GM23248 (cell line): ENCODE measurements at regions not wholly inside any gene's neighbourhood (a gene's known extent, or its start where the extent isn't known, plus 50 kb on each side); places are given as distances from the start of the nearest gene placed in this dataset.

Source experiments
- DNase-seq: peaks from one replicate; pipeline ENCODE4 v3.0.0-alpha.2; 2015
- H2AFZ ChIP-seq: fragments of 200-600 bp; sonication (generic); 2 replicates; pipeline ENCODE4 v1.6.1; 2016; ENCODE audit warnings: antibody characterized with exemption
- H3F3A ChIP-seq: fragments of 200-600 bp; sonication (generic); 2 replicates; pipeline ENCODE4 v1.6.1; 2016; ENCODE audit warnings: mild to moderate bottlenecking, antibody characterized with exemption, mixed run types; ENCODE audit not compliant: insufficient read depth
- H3K27ac ChIP-seq: fragments of 200-600 bp; sonication (generic); 2 replicates; pipeline ENCODE4 v1.5.1; 2016; ENCODE audit warnings: mild to moderate bottlenecking
- H3K27me3 ChIP-seq: fragments of 200-600 bp; sonication (generic); replicated peaks from 2 replicates; pipeline ENCODE4 v1.6.1; 2016; ENCODE audit warnings: mild to moderate bottlenecking; ENCODE audit not compliant: insufficient read depth
- H3K36me3 ChIP-seq: fragments of 200-600 bp; sonication (generic); 2 replicates; pipeline ENCODE4 v1.6.1; 2016; ENCODE audit warnings: low read depth, mild to moderate bottlenecking
- H3K4me1 ChIP-seq: fragments of 200-600 bp; sonication (generic); 2 replicates; pipeline ENCODE4 v1.6.1; 2016; ENCODE audit warnings: mild to moderate bottlenecking; ENCODE audit not compliant: insufficient read depth
- H3K4me2 ChIP-seq: fragments of 200-600 bp; sonication (generic); one replicate; pipeline ENCODE4 v1.6.1; 2016; ENCODE audit warnings: mild to moderate bottlenecking; ENCODE audit not compliant: unreplicated experiment
- H3K4me3 ChIP-seq: fragments of 200-600 bp; sonication (generic); 2 replicates; pipeline ENCODE4 v1.5.1; 2016; ENCODE audit warnings: mild to moderate bottlenecking
- H3K79me2 ChIP-seq: fragments of 200-600 bp; sonication (generic); 2 replicates; pipeline ENCODE4 v1.6.1; 2016; ENCODE audit warnings: mild to moderate bottlenecking; ENCODE audit not compliant: insufficient read depth
- H3K9ac ChIP-seq: fragments of 200-600 bp; sonication (generic); 2 replicates; pipeline ENCODE4 v1.6.1; 2016; ENCODE audit warnings: mild to moderate bottlenecking
- H3K9me2 ChIP-seq: fragments of 200-600 bp; sonication (generic); 2 replicates; pipeline ENCODE4 v1.6.1; 2016; ENCODE audit warnings: mixed run types, mild to moderate bottlenecking, moderate library complexity; ENCODE audit not compliant: insufficient read depth
- H3K9me3 ChIP-seq: fragments of 200-600 bp; sonication (generic); one replicate; pipeline ENCODE4 v1.6.1; 2017; ENCODE audit warnings: low read depth
- H4K20me1 ChIP-seq: fragments of 200-600 bp; sonication (generic); 2 replicates; pipeline ENCODE4 v1.6.0; 2016; ENCODE audit not compliant: insufficient read depth
- EZH2 ChIP-seq: fragments of 200-600 bp; sonication (generic); IDR thresholded peaks from 2 replicates; pipeline ENCODE4 v1.6.1; 2018; ENCODE audit warnings: antibody characterized with exemption, mild to moderate bottlenecking; ENCODE audit not compliant: insufficient read depth, poor library complexity, severe bottlenecking
- EZH2phosphoT487 ChIP-seq: fragments of 200-600 bp; sonication (generic); IDR thresholded peaks from 2 replicates; pipeline ENCODE4 v1.6.1; 2018; ENCODE audit warnings: antibody characterized with exemption, moderate library complexity, mild to moderate bottlenecking, low read depth; ENCODE audit not compliant: insufficient read depth
- WGBS, 2 experiments: methylation state at CpG; one replicate each; pipeline ENCODE4 v1.1.6; 2015 to 2017; ENCODE audit warnings: low lambda C conversion rate in 2 of 2, low coverage in 1 of 2; ENCODE audit errors: missing lambda C conversion rate in 2 of 2; 5-methylcytosine and 5-hydroxymethylcytosine counted together
- in situ Hi-C: fragments of 300-500 bp; cut with MboI; formaldehyde crosslinking; loops from 2 replicates; pipeline ENCODE4 v1.15.0; 2020

- no peak for TF ChIP-seq EZH2
- no peak for TF ChIP-seq EZH2phosphoT487
- H3K4me3 ChIP-seq, result no peak overlapping the region
- H3K4me2 ChIP-seq, result no peak overlapping the region
- H3K27me3 ChIP-seq, result no peaks in the 10 kb centered on the region
- H4K20me1 ChIP-seq, result no peaks in the 10 kb centered on the region
- no peaks in the 10 kb centered on the region for H3K4me1 ChIP-seq
- H2AFZ ChIP-seq, result no peak overlapping the region
- no peaks in the 10 kb centered on the region for H3K79me2 ChIP-seq
- H3K36me3 ChIP-seq, result no peaks in the 10 kb centered on the region
- H3K9ac ChIP-seq, result no peak overlapping the region
- H3F3A ChIP-seq, result no peaks in the 10 kb centered on the region
- no peak overlapping the region for H3K27ac ChIP-seq
- in situ Hi-C loops, result no loop called here
- no peaks in the 10 kb centered on the region for H3K9me3 ChIP-seq
- DNase-seq, result no peak
- H3K9me2 ChIP-seq, result no peaks in the 10 kb centered on the region
Measured at GRCh38 chr1:104064399-104064798, 314.7 kb downstream of the AMY1C start.

DNA sequence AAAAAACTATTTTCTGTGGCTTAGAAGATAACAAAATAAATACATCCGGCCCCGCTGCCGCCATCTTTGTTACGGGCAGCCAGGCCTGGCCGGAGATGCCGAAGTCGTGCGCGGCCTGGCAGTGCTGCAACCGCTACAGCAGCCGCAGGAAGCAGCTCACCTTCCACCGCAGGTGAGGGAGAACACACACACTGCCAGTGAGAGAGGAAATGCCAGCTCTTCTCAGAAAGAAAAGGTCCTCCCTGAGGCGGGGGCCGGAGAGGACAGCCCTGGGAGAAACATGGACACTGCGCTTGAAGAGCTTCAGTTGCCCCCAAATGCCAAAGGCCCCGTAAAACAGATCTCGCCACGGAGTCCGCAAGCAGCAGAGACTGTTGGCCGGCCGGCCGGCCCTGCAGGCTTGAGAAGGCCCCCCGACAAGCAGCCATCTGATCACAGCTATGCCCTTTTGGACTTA, 323.2 kb downstream of the AMY1C start:
- Histone ChIP-seq H3K27me3 (no peaks in the 10 kb centered on the region), H2AFZ (no peak overlapping the region), H4K20me1 (no peaks in the 10 kb centered on the region), H3K79me2 (no peaks in the 10 kb centered on the region), H3K4me1 (no peaks in the 10 kb centered on the region), H3K9me2 (no peaks in the 10 kb centered on the region), H3F3A (no peaks in the 10 kb centered on the region), H3K9me3 (no peaks in the 10 kb centered on the region), H3K4me3 (no peak overlapping the region), H3K9ac (no peak overlapping the region), H3K36me3 (no peaks in the 10 kb centered on the region), H3K27ac (no peak overlapping the region), H3K4me2 (no peak overlapping the region)
- 47 to 52% methylated on average over 23 of the region's 23 CpGs for WGBS, 2 experiments
- TF ChIP-seq EZH2, result no peak
- no peak for TF ChIP-seq EZH2phosphoT487
- DNase-seq, result no peak
- in situ Hi-C loops, result no loop called here

DNA sequence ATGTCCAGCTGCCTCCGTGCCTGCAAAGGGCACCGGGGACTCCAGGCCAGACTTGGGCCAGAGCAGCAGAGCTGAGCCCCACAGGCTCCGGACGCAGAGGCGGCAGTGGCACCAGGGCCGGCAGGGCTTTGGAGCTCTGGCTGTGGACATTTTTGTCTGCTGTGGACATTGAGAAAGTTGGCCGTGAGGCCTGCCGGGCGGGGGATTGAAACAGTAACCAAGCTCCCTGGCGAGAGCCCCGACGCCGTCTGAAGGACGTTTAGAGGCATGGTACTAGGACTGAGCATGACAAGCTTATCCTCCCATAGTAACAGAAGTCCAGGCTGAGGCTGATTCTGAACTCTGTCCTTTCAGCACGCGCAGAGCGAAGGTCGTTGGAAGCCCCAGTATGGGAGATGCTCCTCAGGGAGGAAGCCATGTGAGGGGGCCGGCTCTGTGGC, 323.8 kb downstream of the AMY1C start:
- Histone ChIP-seq H3K36me3 (no peaks in the 10 kb centered on the region), H3K9ac (no peak overlapping the region), H3F3A (no peaks in the 10 kb centered on the region), H3K4me1 (no peaks in the 10 kb centered on the region), H3K27ac (no peak overlapping the region), H3K9me3 (no peaks in the 10 kb centered on the region), H4K20me1 (no peaks in the 10 kb centered on the region), H3K4me2 (no peak overlapping the region), H3K79me2 (no peaks in the 10 kb centered on the region), H3K4me3 (no peak overlapping the region), H2AFZ (no peak overlapping the region), H3K9me2 (no peaks in the 10 kb centered on the region), H3K27me3 (no peaks in the 10 kb centered on the region)
- in situ Hi-C loops, result no loop called here
- no peak for DNase-seq
- no peak for TF ChIP-seq EZH2
- no peak for TF ChIP-seq EZH2phosphoT487
- WGBS, 2 experiments, result 57 to 66% methylated on average over 19 of the region's 19 CpGs

DNA sequence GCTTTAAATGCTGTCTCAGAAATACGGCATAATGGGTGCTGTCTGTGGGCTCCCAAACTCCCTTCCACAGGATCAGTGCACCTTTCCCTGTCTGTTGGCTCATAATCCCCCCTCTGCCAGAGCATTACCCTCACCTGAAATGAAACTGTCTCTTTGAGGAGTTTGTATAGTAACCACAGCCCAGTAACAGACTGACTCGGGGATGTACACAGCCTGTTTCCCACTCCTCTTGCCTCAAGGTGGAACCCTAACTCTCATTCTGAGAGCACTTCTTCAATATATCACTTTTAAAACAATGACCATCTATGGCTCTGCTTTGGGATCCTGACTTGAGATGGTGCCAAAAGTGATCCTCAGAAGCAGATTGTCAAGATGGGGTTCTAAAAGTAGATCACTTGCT, 332.5 kb downstream of the AMY1C start:
- Histone ChIP-seq H3F3A (no peaks in the 10 kb centered on the region), H3K4me1 (no peaks in the 10 kb centered on the region), H3K36me3 (no peaks in the 10 kb centered on the region), H3K27ac (no peak overlapping the region), H3K79me2 (no peaks in the 10 kb centered on the region), H4K20me1 (no peaks in the 10 kb centered on the region), H2AFZ (no peak overlapping the region), H3K27me3 (no peaks in the 10 kb centered on the region), H3K9ac (no peak overlapping the region), H3K4me3 (no peak overlapping the region), H3K4me2 (no peak overlapping the region), H3K9me3 (no peaks in the 10 kb centered on the region), H3K9me2 (no peaks in the 10 kb centered on the region)
- no peak for TF ChIP-seq EZH2
- TF ChIP-seq EZH2phosphoT487, result no peak
- in situ Hi-C loops, result no loop called here
- 26 to 42% methylated on average over 2 of the region's 2 CpGs for WGBS, 2 experiments
- DNase-seq, result no peak

DNA sequence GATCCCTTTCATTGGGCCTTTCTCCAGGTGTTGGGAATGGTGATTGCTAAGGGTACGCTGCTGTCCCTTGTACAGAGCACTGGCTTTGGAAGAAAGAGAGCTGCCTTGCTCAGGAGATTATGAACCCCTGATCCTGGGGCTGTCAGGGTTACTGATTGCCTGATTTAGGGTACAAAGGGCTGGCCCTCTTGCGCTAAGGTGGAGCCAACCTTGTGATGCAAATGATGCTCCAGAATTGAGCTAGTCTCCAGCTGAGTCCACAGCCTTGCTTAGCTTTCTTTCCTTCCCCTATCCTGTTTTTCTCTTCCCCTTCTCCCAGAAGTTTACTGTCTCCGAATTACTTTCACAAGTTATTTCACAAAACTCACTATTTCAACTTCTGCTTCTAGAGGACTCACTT, 334.7 kb downstream of the AMY1C start:
- WGBS, 2 experiments, result 16 to 23% methylated on average over 3 of the region's 3 CpGs
- Histone ChIP-seq H3K9me3 (no peaks in the 10 kb centered on the region), H3K36me3 (no peaks in the 10 kb centered on the region), H3K79me2 (no peaks in the 10 kb centered on the region), H3K4me2 (no peak overlapping the region), H3F3A (no peaks in the 10 kb centered on the region), H3K4me3 (no peak overlapping the region), H4K20me1 (no peaks in the 10 kb centered on the region), H3K27ac (no peak overlapping the region), H3K9me2 (no peaks in the 10 kb centered on the region), H3K4me1 (no peaks in the 10 kb centered on the region), H2AFZ (no peak overlapping the region), H3K27me3 (no peaks in the 10 kb centered on the region), H3K9ac (no peak overlapping the region)
- in situ Hi-C loops, result no loop called here
- DNase-seq, result no peak
- no peak for TF ChIP-seq EZH2
- TF ChIP-seq EZH2phosphoT487, result no peak
